ENCODE measurements at regions not wholly inside any gene's neighbourhood (a gene's known extent, or its start where the extent isn't known, plus 50 kb on each side); places are given as distances from the start of the nearest gene placed in this dataset.

DNA sequence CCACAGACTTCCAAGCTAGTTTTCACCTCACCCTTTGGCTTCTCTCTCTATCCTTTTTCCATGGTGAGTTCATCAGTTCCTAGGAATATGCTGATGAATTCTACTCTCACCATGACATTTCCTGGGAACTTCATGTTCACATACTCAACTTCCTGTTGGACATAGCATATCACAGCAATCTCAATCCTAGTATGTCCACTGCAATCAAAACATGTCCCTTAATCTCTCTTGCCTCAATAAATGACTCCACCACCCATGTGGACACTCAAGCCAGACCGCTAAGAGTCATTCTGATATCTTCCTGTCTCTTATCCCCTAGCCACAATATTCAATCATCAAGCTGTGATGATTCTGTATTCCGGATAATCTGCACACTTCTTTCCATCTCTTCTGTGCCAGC, 66.7 kb upstream of the MME start:
- no peak overlapping the region for H3K4me2 ChIP-seq (ENCODE audit: low read length)
- no peak overlapping the region for H3K4me3 ChIP-seq (ENCODE audit: low read length)
- no peak for TF ChIP-seq MXI1 (conservative IDR thresholded peaks at IDR 0.05; ENCODE audit: poor library complexity, severe bottlenecking)
- TF ChIP-seq SMC3 (conservative IDR thresholded peaks at IDR 0.05; ENCODE audit: poor library complexity) = no peak
- TF ChIP-seq POLR2AphosphoS5 (IDR thresholded peaks at IDR 0.05) = no peak
- no peaks in the 10 kb centered on the region for H3K36me3 ChIP-seq (ENCODE audit: insufficient read depth, low read length)
- no peaks in the 10 kb centered on the region for H3F3A ChIP-seq (ENCODE audit: insufficient read depth, low read length, poor library complexity, severe bottlenecking)
- H4K20me1 ChIP-seq (ENCODE audit: insufficient read depth) = no peaks in the 10 kb centered on the region
- H3K9me3 ChIP-seq (ENCODE audit: low read length) = peaks cover 3% of the 10 kb centered on the region
- H3K9me2 ChIP-seq (ENCODE audit: insufficient read depth, low read length) = no peaks in the 10 kb centered on the region
- no peak overlapping the region for H2AFZ ChIP-seq (ENCODE audit: low read depth, low read length)
- no peak overlapping the region for H3K27ac ChIP-seq (ENCODE audit: low read length)
- H3K27me3 ChIP-seq (ENCODE audit: insufficient read depth, low read depth, low read length) = no peaks in the 10 kb centered on the region
- H3K79me2 ChIP-seq (replicated peaks; ENCODE audit: insufficient read depth, low read length) = no peaks in the 10 kb centered on the region
- H3K9ac ChIP-seq (ENCODE audit: low read length) = no peak overlapping the region

DNA sequence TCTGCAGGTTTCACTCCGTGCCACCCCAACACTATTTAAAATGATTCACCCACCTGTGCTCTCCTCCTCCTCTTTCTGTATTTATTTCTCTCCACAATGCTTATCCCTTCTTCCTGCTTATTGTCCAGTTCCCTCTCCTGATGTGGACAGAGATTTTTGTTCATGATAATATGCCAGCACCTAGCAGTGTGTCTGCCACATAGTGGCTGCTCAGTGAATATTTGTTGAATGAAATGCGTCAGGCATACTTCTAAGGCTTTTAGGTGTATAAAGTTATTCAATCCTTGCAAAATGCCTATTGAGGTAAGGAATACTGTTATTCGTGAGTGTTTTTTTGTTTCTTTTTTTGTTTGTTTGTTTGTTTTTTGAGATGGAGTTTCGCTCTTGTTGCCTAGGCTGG, 67.5 kb upstream of the MME start:
- Histone ChIP-seq H3K36me3 (ENCODE audit: insufficient read depth, low read length) (no peaks in the 10 kb centered on the region), H3K4me2 (ENCODE audit: low read length) (no peak overlapping the region), H3K27me3 (ENCODE audit: insufficient read depth, low read depth, low read length) (no peaks in the 10 kb centered on the region), H3K4me3 (ENCODE audit: low read length) (no peak overlapping the region), H3K9me3 (ENCODE audit: low read length) (peaks cover 3% of the 10 kb centered on the region), H4K20me1 (ENCODE audit: insufficient read depth) (no peaks in the 10 kb centered on the region), H2AFZ (ENCODE audit: low read depth, low read length) (no peak overlapping the region), H3K9ac (ENCODE audit: low read length) (no peak overlapping the region), H3K79me2 (replicated peaks; ENCODE audit: insufficient read depth, low read length) (no peaks in the 10 kb centered on the region), H3K9me2 (ENCODE audit: insufficient read depth, low read length) (no peaks in the 10 kb centered on the region), H3F3A (ENCODE audit: insufficient read depth, low read length, poor library complexity, severe bottlenecking) (no peaks in the 10 kb centered on the region), H3K27ac (ENCODE audit: low read length) (no peak overlapping the region)
- TF ChIP-seq TAF1 (IDR thresholded peaks at IDR 0.05; ENCODE audit: low read depth) (no peak), EP300 (conservative IDR thresholded peaks at IDR 0.05; ENCODE audit: poor library complexity, severe bottlenecking) (no peak), EZH2 (IDR thresholded peaks at IDR 0.05; ENCODE audit: borderline replicate concordance, insufficient read depth, low read length, poor library complexity, severe bottlenecking) (no peak), POLR2AphosphoS5 (IDR thresholded peaks at IDR 0.05) (no peak), MXI1 (conservative IDR thresholded peaks at IDR 0.05; ENCODE audit: poor library complexity, severe bottlenecking) (no peak)
- TF ChIP-seq, protein P1, sequence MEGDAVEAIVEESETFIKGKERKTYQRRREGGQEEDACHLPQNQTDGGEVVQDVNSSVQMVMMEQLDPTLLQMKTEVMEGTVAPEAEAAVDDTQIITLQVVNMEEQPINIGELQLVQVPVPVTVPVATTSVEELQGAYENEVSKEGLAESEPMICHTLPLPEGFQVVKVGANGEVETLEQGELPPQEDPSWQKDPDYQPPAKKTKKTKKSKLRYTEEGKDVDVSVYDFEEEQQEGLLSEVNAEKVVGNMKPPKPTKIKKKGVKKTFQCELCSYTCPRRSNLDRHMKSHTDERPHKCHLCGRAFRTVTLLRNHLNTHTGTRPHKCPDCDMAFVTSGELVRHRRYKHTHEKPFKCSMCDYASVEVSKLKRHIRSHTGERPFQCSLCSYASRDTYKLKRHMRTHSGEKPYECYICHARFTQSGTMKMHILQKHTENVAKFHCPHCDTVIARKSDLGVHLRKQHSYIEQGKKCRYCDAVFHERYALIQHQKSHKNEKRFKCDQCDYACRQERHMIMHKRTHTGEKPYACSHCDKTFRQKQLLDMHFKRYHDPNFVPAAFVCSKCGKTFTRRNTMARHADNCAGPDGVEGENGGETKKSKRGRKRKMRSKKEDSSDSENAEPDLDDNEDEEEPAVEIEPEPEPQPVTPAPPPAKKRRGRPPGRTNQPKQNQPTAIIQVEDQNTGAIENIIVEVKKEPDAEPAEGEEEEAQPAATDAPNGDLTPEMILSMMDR (IDR thresholded peaks at IDR 0.05; ENCODE audit: poor library complexity, severe bottlenecking) = no peak
- TF ChIP-seq, protein P2, sequence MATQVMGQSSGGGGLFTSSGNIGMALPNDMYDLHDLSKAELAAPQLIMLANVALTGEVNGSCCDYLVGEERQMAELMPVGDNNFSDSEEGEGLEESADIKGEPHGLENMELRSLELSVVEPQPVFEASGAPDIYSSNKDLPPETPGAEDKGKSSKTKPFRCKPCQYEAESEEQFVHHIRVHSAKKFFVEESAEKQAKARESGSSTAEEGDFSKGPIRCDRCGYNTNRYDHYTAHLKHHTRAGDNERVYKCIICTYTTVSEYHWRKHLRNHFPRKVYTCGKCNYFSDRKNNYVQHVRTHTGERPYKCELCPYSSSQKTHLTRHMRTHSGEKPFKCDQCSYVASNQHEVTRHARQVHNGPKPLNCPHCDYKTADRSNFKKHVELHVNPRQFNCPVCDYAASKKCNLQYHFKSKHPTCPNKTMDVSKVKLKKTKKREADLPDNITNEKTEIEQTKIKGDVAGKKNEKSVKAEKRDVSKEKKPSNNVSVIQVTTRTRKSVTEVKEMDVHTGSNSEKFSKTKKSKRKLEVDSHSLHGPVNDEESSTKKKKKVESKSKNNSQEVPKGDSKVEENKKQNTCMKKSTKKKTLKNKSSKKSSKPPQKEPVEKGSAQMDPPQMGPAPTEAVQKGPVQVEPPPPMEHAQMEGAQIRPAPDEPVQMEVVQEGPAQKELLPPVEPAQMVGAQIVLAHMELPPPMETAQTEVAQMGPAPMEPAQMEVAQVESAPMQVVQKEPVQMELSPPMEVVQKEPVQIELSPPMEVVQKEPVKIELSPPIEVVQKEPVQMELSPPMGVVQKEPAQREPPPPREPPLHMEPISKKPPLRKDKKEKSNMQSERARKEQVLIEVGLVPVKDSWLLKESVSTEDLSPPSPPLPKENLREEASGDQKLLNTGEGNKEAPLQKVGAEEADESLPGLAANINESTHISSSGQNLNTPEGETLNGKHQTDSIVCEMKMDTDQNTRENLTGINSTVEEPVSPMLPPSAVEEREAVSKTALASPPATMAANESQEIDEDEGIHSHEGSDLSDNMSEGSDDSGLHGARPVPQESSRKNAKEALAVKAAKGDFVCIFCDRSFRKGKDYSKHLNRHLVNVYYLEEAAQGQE (IDR thresholded peaks at IDR 0.05; ENCODE audit: borderline replicate concordance) = no peak

DNA sequence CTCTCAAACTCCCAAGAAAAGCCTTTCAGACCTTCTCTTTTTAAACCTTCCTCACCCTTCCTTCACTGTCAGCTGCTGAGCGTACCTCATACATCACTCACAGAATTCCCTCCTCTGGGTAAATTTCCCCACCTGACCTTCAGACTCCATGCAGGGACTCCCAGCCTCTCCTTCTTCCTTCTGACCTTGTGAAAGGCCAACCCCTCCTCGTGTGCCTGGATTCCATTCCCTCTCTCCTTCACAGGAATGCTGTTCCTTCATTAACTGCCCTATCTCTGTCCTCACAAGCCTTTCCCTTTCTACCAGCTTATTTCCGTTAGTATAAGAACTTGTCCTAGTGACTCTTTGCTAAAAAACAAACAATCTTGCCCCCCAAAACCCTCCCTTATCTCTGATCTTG, 69.7 kb upstream of the MME start:
- H3K4me2 ChIP-seq (ENCODE audit: low read length) = no peak overlapping the region
- no peaks in the 10 kb centered on the region for H3K79me2 ChIP-seq (replicated peaks; ENCODE audit: insufficient read depth, low read length)
- no peaks in the 10 kb centered on the region for H3K36me3 ChIP-seq (ENCODE audit: insufficient read depth, low read length)
- no peaks in the 10 kb centered on the region for H3K9me2 ChIP-seq (ENCODE audit: insufficient read depth, low read length)
- H3K9me3 ChIP-seq (ENCODE audit: low read length) = no peaks in the 10 kb centered on the region
- no peak overlapping the region for H3K9ac ChIP-seq (ENCODE audit: low read length)
- H2AFZ ChIP-seq (ENCODE audit: low read depth, low read length) = no peak overlapping the region
- TF ChIP-seq, protein P2 (IDR thresholded peaks at IDR 0.05; ENCODE audit: borderline replicate concordance) = no peak
- TF ChIP-seq, protein P1 (IDR thresholded peaks at IDR 0.05; ENCODE audit: poor library complexity, severe bottlenecking) = no peak
- TF ChIP-seq RAD21 (conservative IDR thresholded peaks at IDR 0.05) (no peak), POLR2AphosphoS5 (IDR thresholded peaks at IDR 0.05) (no peak), EP300 (conservative IDR thresholded peaks at IDR 0.05; ENCODE audit: poor library complexity, severe bottlenecking) (no peak), TAF1 (IDR thresholded peaks at IDR 0.05; ENCODE audit: low read depth) (no peak), SMC3 (conservative IDR thresholded peaks at IDR 0.05; ENCODE audit: poor library complexity) (no peak)
- no peaks in the 10 kb centered on the region for H3K27me3 ChIP-seq (ENCODE audit: insufficient read depth, low read depth, low read length)
- no peak overlapping the region for H3K27ac ChIP-seq (ENCODE audit: low read length)
- H4K20me1 ChIP-seq (ENCODE audit: insufficient read depth) = no peaks in the 10 kb centered on the region
- H3K4me3 ChIP-seq (ENCODE audit: low read length) = no peak overlapping the region
- no peaks in the 10 kb centered on the region for H3F3A ChIP-seq (ENCODE audit: insufficient read depth, low read length, poor library complexity, severe bottlenecking)

All from neural cell (in vitro differentiated cells).